Rectal smooth muscle tissue (tissue), 1 donor: ENCODE measurements at regions not wholly inside any gene's neighbourhood (a gene's known extent, or its start where the extent isn't known, plus 50 kb on each side); places are given as distances from the start of the nearest gene placed in this dataset.

ENCODE experiments used
- H3K27ac ChIP-seq: one replicate; pipeline ENCODE4 v1.7.0; 2013; ENCODE audit warnings: low read depth, low read length, inconsistent platforms
- H3K27me3 ChIP-seq: one replicate; pipeline ENCODE4 v1.7.0; 2013; ENCODE audit warnings: low read length; ENCODE audit not compliant: control insufficient read depth, insufficient read depth
- H3K36me3 ChIP-seq: one replicate; pipeline ENCODE4 v1.7.0; 2013; ENCODE audit warnings: low read length; ENCODE audit not compliant: control insufficient read depth, insufficient read depth
- H3K4me1 ChIP-seq: one replicate; pipeline ENCODE4 v1.7.0; 2013; ENCODE audit warnings: low read length; ENCODE audit not compliant: control insufficient read depth, insufficient read depth
- H3K4me3 ChIP-seq: one replicate; pipeline ENCODE4 v1.7.0; 2013; ENCODE audit warnings: low read length
- H3K9ac ChIP-seq: one replicate; pipeline ENCODE4 v1.7.0; 2013; ENCODE audit warnings: low read length

DNA sequence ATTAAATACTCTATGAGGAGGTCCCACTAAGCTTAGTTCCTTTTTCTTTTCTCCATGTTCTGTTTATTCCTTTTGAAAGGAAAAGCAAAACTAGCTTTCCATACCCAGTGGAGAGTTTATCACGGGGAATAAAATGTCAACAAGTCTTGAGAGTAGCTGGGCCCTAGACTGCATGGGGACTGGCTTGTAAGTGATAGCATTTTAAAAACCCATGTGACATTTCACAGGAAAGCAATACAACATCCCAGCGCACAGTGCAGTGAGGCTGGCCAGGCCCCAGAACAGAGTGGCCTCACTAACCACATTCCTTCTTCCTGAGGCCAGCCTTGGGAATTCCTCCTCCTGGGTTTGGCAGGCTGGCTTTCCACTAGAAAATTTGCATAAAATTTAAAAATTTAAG, 149.8 kb downstream of the DLEU7 start:
- Histone ChIP-seq H3K4me3 (no peak overlapping the region), H3K9ac (no peak overlapping the region), H3K36me3 (no peaks in the 10 kb centered on the region), H3K27me3 (no peaks in the 10 kb centered on the region), H3K4me1 (no peaks in the 10 kb centered on the region), H3K27ac (no peak overlapping the region)

DNA sequence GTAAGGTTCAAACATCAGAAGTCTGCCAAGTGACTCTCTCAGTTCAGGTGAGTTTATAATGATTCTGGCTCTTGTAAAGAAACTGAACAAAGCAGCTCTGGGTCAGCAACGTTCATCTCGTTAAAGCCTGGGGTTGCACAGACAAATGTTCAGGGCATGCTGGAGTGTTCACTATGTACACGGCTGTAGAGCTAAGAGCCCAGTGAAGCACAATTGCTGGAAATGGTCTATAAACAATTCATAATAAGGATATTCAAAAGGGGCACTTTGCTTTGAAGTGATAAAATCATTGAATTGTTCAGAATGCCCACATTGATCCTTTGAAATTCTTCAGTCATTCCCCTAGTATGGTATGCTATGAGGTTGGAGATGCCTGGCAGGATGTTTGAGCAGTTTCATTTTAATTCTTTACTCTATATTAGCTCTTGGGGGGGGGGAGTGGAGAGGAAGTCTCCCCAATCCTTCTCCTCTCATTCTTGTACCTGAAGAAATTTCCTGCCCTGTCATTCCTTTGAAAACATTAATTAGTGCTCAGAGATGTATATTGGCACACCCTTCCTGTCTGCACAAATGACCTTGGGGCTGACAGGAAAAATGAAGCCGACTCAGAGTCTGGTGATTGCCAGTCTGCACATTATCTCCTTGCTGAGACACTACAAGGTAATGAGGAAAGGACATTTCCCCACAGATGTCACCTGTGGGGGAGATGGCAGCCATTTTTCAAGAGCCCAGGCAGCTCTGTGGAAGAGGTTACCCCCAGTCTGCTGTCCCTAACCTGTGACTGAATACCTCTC, 145.5 kb downstream of the DLEU7 start:
- H3K4me3 ChIP-seq: no peak overlapping the region
- H3K4me1 ChIP-seq: no peaks in the 10 kb centered on the region
- no peaks in the 10 kb centered on the region for H3K27me3 ChIP-seq
- H3K36me3 ChIP-seq: no peaks in the 10 kb centered on the region
- no peak overlapping the region for H3K27ac ChIP-seq
- H3K9ac ChIP-seq: no peak overlapping the region

DNA sequence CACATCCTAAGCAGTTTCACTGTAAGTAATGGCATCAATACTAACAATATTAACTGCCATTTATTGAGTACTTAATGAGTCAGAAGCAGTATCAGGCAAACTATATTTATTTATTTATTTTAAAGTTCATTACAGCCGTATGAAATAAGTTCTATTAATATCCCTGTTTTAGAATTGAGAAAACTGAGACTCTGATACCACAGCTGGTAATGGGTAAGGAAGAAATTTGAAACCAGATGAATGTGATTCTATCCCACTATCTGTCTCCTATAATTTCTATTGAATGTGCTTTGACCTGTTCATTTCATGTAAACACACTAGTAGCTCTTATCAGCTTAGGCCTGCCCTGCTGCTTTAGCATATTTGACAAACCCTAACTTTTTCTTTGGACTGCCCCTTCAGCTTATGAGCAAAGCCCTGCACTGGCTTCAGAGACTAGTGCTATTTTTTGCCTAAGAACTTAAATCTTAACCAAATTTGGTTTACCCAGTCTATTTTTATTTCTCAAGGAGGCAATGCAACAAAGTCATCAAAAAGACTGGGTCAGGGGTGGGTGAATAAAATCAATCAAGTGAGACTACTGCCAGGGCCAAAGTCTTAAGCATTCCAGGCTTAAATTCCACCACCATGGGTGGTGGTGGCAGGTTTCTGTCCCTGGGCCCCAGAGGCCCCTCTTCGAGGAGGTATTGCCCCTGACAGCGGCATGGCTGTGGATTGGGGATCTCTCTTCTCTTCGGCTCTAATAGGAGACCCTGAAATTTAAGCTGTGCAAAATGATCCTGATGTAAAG, 143.4 kb downstream of the DLEU7 start:
- no peaks in the 10 kb centered on the region for H3K36me3 ChIP-seq
- H3K9ac ChIP-seq: no peak overlapping the region
- H3K4me1 ChIP-seq: no peaks in the 10 kb centered on the region
- H3K27ac ChIP-seq: no peak overlapping the region
- no peak overlapping the region for H3K4me3 ChIP-seq
- no peaks in the 10 kb centered on the region for H3K27me3 ChIP-seq

DNA sequence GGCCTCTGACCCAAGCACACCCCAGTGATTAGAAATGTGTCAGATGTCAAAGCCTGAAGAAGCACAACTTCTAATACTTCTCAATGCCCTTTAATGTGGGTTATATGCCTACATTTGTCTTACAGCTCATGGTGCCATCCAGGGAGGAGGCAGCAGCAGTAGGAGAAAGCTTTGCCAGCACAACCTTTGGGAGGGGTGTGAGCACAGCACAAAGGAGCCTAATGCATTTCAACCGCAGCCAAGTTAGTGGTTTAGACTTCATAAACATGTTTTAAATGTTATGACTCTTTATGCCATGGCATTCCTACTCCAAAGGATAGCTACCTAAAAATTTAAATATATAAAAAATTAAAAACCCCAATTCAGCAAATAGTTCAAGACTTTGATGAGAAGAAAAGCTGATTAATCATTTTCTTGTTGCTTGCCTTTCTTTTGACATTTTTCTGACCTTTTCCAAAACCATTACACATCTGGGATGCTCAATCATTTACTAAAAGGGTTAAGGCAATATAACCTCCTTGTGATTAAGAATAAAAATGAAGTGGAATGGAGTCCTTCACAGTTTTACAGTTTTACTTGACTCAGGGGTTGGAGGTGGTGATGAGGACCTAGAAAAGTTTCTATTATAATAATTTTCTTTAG, 142.7 kb downstream of the DLEU7 start:
- no peak overlapping the region for H3K27ac ChIP-seq

DNA sequence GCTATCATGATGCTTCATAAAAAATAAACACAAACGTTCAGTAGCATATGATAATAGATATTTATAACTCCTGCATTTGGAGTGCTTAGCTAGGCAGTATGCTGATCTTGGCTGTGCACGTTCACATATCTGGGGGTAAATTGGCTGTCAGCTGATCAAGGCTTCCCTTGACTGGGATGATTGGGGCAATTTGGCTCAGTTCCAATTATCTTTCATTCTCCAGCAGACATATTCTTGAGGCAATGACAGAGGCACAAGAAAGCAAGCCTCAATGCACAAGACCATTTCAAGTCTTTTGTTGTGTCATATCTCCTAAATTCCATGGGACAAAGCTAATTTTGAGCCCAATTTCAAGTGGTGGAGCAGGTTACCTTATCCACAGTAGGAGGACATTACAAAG, 142.0 kb downstream of the DLEU7 start:
- H3K27ac ChIP-seq: no peak overlapping the region
- no peak overlapping the region for H3K4me3 ChIP-seq
- H3K4me1 ChIP-seq: no peaks in the 10 kb centered on the region
- H3K36me3 ChIP-seq: no peaks in the 10 kb centered on the region
- H3K27me3 ChIP-seq: no peaks in the 10 kb centered on the region
- no peak overlapping the region for H3K9ac ChIP-seq

More for the DNA sequence above, 142.7 kb downstream of the DLEU7 start:
- H3K4me3 ChIP-seq: no peak overlapping the region
- H3K9ac ChIP-seq: no peak overlapping the region
- no peaks in the 10 kb centered on the region for H3K4me1 ChIP-seq
- no peaks in the 10 kb centered on the region for H3K36me3 ChIP-seq
- H3K27me3 ChIP-seq: no peaks in the 10 kb centered on the region

DNA sequence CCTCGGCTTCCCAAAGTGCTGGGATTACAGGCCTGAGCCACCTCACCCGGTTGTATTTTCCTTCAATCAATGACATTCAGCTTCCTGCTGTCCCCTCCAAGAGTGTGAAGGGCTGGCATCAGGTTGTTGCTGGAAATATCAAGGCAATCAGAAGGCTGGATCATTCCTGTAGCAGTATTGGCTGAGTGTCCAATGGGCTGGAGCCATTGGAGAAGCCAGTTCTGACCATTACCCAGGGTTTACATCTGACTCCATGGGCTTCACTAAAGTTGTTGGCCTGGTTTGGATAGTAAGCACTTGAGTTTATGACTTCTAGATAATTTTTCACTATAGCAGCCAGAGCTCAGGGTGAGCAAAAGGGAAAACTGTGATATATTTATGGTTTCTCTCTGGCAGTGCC, 137.0 kb downstream of the DLEU7 start:
- Histone ChIP-seq H3K27ac (no peak overlapping the region), H3K4me3 (no peak overlapping the region), H3K9ac (no peak overlapping the region), H3K4me1 (no peaks in the 10 kb centered on the region), H3K27me3 (no peaks in the 10 kb centered on the region), H3K36me3 (no peaks in the 10 kb centered on the region)

DNA sequence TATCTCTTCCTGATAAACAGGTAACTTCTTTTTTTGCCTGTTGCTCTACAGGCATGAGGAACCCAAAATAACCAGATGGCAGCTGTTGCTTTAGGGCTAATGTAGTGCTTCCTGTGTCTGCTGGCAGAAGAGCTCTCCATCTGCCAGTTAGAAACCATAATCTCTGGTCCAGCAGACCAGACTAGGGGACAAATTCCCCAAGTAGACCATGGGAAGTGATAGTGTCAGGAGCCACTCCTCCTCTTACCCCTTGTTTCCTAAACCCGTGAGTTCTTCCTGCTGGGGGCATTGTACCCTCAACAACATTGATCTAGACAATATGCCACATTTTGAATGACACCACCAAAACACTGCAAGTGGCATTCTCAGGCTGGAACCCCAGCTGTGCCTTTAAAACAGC, 135.9 kb downstream of the DLEU7 start:
- no peak overlapping the region for H3K9ac ChIP-seq
- H3K4me1 ChIP-seq: no peaks in the 10 kb centered on the region
- H3K36me3 ChIP-seq: no peaks in the 10 kb centered on the region
- H3K4me3 ChIP-seq: no peak overlapping the region
- no peak overlapping the region for H3K27ac ChIP-seq
- no peaks in the 10 kb centered on the region for H3K27me3 ChIP-seq

DNA sequence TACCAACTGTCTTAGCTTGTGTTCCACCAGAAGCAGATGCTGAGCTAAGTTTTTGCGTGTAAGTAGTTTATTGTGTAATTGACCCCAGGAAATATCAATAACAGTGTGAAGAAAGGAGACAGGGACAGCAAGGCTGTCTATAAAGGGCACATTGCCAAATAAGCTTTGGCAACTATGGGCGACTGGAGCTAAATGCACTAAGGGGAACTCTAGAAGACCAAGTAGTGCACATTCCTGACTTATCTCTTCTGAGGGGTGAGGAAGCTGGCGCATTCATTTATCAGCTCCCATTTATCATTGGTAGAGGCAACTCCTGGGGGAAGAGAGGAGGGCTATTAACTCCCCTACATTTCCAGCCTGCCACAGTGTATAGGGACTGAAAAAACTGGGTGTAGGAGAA, 135.0 kb downstream of the DLEU7 start:
- Histone ChIP-seq H3K9ac (no peak overlapping the region), H3K4me1 (no peaks in the 10 kb centered on the region), H3K27ac (no peak overlapping the region), H3K27me3 (no peaks in the 10 kb centered on the region), H3K36me3 (no peaks in the 10 kb centered on the region), H3K4me3 (no peak overlapping the region)

DNA sequence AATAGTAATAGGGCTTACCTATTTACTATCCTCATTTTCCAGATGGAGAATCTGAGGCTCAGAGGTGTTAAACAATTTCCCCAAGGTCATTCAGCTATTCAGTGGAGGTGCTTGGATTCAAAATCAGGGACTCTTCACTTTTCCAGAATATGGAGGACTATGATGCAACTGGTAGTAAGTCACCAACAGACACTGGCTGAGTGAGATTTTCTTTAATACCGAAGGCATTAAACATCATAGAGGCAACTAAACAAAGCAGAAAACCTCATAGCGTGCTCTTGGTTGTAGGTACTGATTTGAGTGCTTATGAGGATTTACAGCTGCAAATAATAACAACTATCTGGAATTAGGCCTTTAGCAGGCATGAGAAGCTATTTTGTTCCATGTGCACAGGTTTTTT, 134.4 kb downstream of the DLEU7 start:
- no peak overlapping the region for H3K9ac ChIP-seq
- no peak overlapping the region for H3K4me3 ChIP-seq
- no peaks in the 10 kb centered on the region for H3K36me3 ChIP-seq
- H3K4me1 ChIP-seq: no peaks in the 10 kb centered on the region
- no peak overlapping the region for H3K27ac ChIP-seq
- no peaks in the 10 kb centered on the region for H3K27me3 ChIP-seq

DNA sequence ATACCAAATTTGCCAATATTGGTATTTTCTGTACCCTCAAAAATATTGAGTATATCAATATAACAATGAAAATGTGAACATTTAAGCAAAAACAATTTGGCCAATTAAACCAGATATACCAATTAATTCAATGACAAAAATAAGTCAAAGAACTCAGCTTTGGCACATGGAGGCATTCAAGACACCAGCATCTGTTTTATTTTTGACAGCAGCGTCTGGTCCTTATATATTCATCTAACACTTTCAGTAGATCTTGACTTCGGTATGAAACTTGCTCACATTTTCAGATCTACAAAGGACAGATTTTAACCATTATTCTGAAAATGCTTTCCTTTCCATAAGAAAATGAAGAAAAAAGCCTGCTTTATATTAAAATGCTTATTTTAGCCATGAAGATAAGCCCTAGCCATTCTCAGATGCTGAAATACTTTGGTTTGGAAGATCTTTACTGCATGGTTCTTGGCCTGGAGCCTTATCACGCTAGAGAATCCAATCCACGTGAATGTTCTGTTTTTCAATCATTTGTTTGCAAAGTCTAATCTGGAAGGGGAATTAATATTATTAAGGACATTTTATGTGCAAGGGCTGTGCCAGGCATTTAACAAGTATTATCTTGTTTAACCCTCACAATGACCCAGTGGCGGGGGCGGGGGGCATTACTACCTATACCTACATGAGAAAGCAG, 132.2 kb downstream of the DLEU7 start:
- H3K4me3 ChIP-seq: no peak overlapping the region
- no peak overlapping the region for H3K9ac ChIP-seq
- H3K27ac ChIP-seq: no peak overlapping the region
- no peaks in the 10 kb centered on the region for H3K4me1 ChIP-seq
- H3K36me3 ChIP-seq: no peaks in the 10 kb centered on the region
- H3K27me3 ChIP-seq: no peaks in the 10 kb centered on the region

DNA sequence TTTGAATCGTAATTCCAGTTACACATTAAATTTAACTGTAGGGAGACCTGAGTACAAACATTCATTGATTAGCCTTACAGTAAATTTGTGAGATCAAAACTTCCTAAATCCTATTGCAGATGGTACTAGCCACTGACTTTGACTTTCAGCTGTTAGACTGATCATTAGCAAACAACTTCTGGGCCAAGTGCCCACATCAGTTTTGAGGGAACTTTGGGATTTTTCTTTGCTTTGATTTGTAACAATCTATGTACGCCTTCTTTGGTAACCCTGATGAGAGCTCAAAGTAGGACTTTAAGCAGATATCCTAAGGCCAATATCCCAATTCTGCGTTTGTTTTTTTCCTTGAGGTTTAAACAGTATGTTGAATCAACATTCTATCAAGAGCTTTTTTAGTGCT, 131.5 kb downstream of the DLEU7 start:
- Histone ChIP-seq H3K27me3 (no peaks in the 10 kb centered on the region), H3K9ac (no peak overlapping the region), H3K4me3 (no peak overlapping the region), H3K36me3 (no peaks in the 10 kb centered on the region), H3K27ac (no peak overlapping the region), H3K4me1 (no peaks in the 10 kb centered on the region)

DNA sequence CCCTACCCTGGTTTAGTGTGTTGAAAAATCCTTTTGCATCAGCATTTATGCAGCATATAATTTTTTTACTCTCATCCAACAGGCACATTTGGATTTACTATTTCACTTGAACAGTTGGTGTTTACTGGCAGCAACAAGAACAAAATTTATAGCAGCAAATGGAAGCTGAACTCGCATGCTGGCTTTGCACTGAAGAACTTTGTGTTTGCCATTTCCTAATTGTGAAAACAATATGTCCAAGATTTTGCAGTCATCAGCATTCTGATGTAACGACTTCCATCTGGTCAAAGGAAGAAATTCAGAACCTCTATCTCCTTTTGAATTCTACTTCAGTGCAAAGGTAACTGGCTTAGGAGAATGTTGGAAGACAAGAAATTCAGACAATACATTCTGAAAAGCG, 131.0 kb downstream of the DLEU7 start:
- Histone ChIP-seq H3K4me3 (no peak overlapping the region), H3K4me1 (no peaks in the 10 kb centered on the region), H3K27ac (no peak overlapping the region), H3K36me3 (no peaks in the 10 kb centered on the region), H3K9ac (no peak overlapping the region), H3K27me3 (no peaks in the 10 kb centered on the region)
